ENCODE measurements at regions not wholly inside any gene's neighbourhood (a gene's known extent, or its start where the extent isn't known, plus 50 kb on each side); places are given as distances from the start of the nearest gene placed in this dataset.

- no peaks in the 10 kb centered on the region for H3K36me3 ChIP-seq
- H3K9me3 ChIP-seq (replicated peaks): no peaks in the 10 kb centered on the region
- peak overlapping the region; percentile 86 for H3K27ac ChIP-seq
- H3K4me1 ChIP-seq: peaks cover 37% of the 10 kb centered on the region
- no peak overlapping the region for H3K4me3 ChIP-seq
- no peak for DNase-seq
- H3K27me3 ChIP-seq: no peaks in the 10 kb centered on the region
Observed at GRCh38 chr15:95302809-95303208, 1027.7 kb upstream of the NR2F2 start.

DNA sequence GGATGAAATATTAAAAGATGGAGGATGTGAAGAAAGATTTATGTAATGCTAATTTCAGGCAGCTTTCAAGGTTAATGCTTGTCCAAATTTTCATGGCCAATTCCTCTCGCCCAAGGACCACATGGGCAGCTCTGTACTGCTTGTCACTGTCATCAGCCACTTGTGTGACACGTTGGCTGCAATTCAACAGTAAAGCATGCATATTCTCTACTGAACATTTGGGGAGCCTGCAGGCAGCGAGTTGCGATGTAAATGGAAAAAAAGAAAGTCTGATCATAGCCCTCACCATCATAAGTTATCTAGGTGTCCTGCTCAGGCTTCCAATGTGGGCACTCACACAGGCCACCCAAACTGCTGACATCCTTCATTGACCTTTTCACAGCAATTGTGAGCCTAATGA is 1026.8 kb upstream of the NR2F2 start:
- Histone ChIP-seq H3K4me1 (peaks cover 31% of the 10 kb centered on the region), H3K27me3 (no peaks in the 10 kb centered on the region), H3K27ac (peak overlapping the region; percentile 86), H3K36me3 (no peaks in the 10 kb centered on the region), H3K4me3 (peak overlapping the region; percentile 37), H3K9me3 (replicated peaks) (no peaks in the 10 kb centered on the region)
- DNase-seq: no peak

- H3K4me3 ChIP-seq: peak overlapping the region; percentile 37
- no peaks in the 10 kb centered on the region for H3K36me3 ChIP-seq
- no peaks in the 10 kb centered on the region for H3K9me3 ChIP-seq (replicated peaks)
- DNase-seq: peak; percentile 85 to 95
- H3K27ac ChIP-seq: peak overlapping the region; percentile 86
- H3K4me1 ChIP-seq: peaks cover 26% of the 10 kb centered on the region
- H3K27me3 ChIP-seq: no peaks in the 10 kb centered on the region
Observed at GRCh38 chr15:95304151-95304946, 1026.2 kb upstream of the NR2F2 start.

DNA sequence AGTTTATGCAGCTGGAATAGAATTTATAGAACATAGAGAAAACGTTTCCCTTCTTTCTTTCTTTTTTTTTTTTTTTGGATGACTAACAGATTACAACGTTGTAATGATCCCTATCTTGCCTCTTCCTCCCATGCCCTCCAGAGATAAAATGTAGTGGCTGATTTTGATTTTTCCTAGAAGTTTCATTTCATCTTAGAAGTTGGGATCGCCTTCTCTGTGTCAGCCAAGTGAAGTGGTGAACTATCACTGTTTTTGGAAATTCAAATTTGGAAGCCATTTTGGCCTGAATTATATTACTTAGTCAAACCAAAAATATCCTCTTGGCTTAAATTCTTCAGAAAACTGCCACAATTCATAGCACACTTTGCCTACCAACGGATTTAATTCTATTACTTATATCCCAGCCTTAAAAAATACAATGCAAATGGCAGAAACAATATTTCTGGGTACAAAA is 1025.5 kb upstream of the NR2F2 start:
- no peak for DNase-seq
- H3K27ac ChIP-seq: peak overlapping the region; percentile 86
- peaks cover 25% of the 10 kb centered on the region for H3K4me1 ChIP-seq
- no peaks in the 10 kb centered on the region for H3K27me3 ChIP-seq
- H3K36me3 ChIP-seq: no peaks in the 10 kb centered on the region
- no peaks in the 10 kb centered on the region for H3K9me3 ChIP-seq (replicated peaks)
- peak overlapping the region; percentile 37 for H3K4me3 ChIP-seq

DNA sequence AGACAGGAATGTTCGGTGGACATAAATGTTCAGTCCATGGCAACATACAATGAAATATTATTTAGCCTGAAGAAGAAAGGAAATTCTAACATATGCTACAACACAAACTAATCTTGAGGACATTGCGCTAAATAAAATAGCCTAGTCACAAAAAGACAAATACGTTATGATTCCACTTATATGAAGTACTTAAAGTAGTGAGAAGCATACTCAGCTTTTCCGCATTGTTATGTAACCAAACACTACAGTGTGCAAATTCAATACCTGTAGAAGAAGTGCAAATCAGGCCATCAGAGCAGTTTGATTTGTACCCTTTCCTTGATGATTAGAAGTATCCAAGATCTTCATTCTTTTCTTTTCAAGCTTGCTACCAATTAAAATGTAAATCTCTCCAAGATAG is 1023.4 kb upstream of the NR2F2 start:
- no peak for DNase-seq
- Histone ChIP-seq H3K27ac (no peak overlapping the region), H3K27me3 (no peaks in the 10 kb centered on the region), H3K4me1 (peaks cover 25% of the 10 kb centered on the region), H3K36me3 (no peaks in the 10 kb centered on the region), H3K4me3 (no peak overlapping the region), H3K9me3 (replicated peaks) (no peaks in the 10 kb centered on the region)

DNA sequence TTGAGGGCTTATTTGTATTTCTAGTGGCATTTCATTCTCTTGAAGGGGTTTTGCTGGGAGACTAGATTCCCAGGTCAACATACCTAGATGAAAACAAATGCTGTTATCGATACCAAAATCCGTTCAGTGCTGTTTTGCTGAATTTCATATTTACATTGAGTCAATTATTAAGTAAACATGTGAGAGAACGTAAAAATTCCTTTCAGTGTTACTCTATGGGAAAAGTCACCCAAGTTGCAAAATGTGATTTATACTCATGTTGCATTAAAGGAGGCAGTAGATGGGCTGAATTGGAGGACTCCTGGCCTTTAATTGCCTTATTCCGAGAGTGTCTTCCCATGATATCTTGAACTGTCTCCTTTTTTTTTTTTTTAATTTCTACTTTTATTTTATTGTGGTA is 1011.3 kb upstream of the NR2F2 start:
- no peak for DNase-seq
- Histone ChIP-seq H3K9me3 (replicated peaks) (no peaks in the 10 kb centered on the region), H3K4me1 (no peaks in the 10 kb centered on the region), H3K27ac (no peak overlapping the region), H3K4me3 (no peak overlapping the region), H3K36me3 (no peaks in the 10 kb centered on the region), H3K27me3 (no peaks in the 10 kb centered on the region)

DNA sequence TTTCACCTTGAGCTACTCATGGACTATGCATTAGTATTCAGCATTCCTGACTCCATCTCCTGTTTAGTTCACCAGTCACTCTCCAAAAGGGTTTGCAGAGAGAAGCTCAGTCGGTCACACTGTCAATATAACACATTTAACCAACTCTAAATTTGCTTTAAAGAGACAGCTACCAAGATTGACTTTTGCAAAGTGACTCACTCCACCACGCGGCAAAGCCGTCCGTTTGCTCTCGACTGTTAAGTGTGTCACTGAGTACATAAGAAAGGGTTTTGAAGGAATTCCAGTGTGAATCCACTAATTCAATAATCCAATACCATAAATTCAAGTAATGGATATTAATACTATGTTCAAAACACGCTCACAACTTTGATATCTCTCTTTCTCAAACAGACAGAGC is 1006.7 kb upstream of the NR2F2 start:
- Histone ChIP-seq H3K27me3 (no peaks in the 10 kb centered on the region), H3K4me1 (no peaks in the 10 kb centered on the region), H3K27ac (no peak overlapping the region), H3K4me3 (no peak overlapping the region), H3K36me3 (no peaks in the 10 kb centered on the region), H3K9me3 (replicated peaks) (no peaks in the 10 kb centered on the region)
- DNase-seq: no peak

- no peak for DNase-seq
- Histone ChIP-seq H3K4me3 (no peak overlapping the region), H3K27me3 (no peaks in the 10 kb centered on the region), H3K36me3 (no peaks in the 10 kb centered on the region), H3K27ac (no peak overlapping the region), H3K4me1 (no peaks in the 10 kb centered on the region), H3K9me3 (replicated peaks) (no peaks in the 10 kb centered on the region)
Observed at GRCh38 chr15:95324656-95325055, 1005.8 kb upstream of the NR2F2 start.

DNA sequence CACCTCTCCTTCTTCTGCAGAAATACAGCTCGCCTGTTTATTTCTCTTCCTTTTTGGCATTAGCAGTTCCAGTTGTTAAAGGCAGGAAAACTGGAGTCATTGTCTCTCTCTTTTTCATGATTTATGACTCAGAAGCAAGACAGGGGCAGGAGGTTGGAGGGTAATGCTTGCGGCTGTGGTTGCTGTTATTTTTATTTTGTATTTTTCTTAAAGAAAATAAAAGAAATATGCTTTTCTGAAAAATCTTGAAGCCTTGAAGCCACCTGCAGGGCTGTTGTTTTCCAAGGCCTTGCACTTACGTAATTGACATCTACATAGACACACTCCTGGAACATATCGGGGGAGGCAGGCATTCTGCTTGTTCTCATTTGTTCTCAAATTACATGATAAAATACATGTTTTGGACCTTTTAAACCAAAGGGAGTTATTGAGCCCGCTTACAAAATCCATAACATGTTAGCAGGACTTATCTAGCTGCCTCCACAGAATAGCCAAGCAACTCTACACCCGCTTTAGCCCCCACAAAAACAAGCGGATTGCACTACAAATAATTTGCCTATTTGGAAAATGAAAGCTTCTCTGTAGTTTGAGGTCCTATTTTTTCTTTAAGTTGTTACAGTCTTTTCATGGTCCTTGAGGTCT is 1004.6 kb upstream of the NR2F2 start:
- no peaks in the 10 kb centered on the region for H3K9me3 ChIP-seq (replicated peaks)
- H3K4me3 ChIP-seq: no peak overlapping the region
- no peaks in the 10 kb centered on the region for H3K4me1 ChIP-seq
- no peaks in the 10 kb centered on the region for H3K27me3 ChIP-seq
- DNase-seq: no peak
- H3K36me3 ChIP-seq: no peaks in the 10 kb centered on the region
- H3K27ac ChIP-seq: no peak overlapping the region

GRCh38 chr15:95326431-95327182 is 1003.9 kb upstream of the NR2F2 start:
- Histone ChIP-seq H3K4me1 (no peaks in the 10 kb centered on the region), H3K27ac (no peak overlapping the region), H3K36me3 (no peaks in the 10 kb centered on the region), H3K27me3 (no peaks in the 10 kb centered on the region), H3K4me3 (no peak overlapping the region), H3K9me3 (replicated peaks) (no peaks in the 10 kb centered on the region)
- DNase-seq: no peak

- no peaks in the 10 kb centered on the region for H3K9me3 ChIP-seq (replicated peaks)
- DNase-seq: no peak
- no peaks in the 10 kb centered on the region for H3K27me3 ChIP-seq
- H3K4me1 ChIP-seq: no peaks in the 10 kb centered on the region
- no peaks in the 10 kb centered on the region for H3K36me3 ChIP-seq
- no peak overlapping the region for H3K27ac ChIP-seq
- no peak overlapping the region for H3K4me3 ChIP-seq
Observed at GRCh38 chr15:95327183-95327525, 1003.3 kb upstream of the NR2F2 start.

GRCh38 chr15:95327661-95328060 is 1002.8 kb upstream of the NR2F2 start:
- no peaks in the 10 kb centered on the region for H3K4me1 ChIP-seq
- no peak for DNase-seq
- no peaks in the 10 kb centered on the region for H3K9me3 ChIP-seq (replicated peaks)
- no peaks in the 10 kb centered on the region for H3K27me3 ChIP-seq
- no peaks in the 10 kb centered on the region for H3K36me3 ChIP-seq
- no peak overlapping the region for H3K27ac ChIP-seq
- no peak overlapping the region for H3K4me3 ChIP-seq

DNA sequence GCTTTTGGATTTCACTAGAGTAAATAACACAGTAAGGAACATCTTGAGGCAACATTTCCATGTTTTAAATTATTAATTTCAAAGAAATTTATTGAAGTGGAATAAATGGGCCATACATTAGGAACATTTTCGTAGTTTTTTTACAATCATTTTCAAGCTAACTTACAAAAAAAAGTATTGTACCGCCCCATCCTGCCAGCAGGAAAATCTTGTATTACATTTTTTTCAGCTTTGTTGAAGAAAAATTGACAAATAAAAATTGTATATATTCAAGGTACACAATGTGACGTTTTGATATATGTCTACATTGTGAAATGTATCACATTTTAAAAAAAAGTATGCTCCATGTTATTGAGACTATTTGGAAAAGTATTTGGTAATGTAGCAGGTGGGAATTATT is 1001.9 kb upstream of the NR2F2 start:
- Histone ChIP-seq H3K27ac (no peak overlapping the region), H3K36me3 (no peaks in the 10 kb centered on the region), H3K4me3 (no peak overlapping the region), H3K4me1 (no peaks in the 10 kb centered on the region), H3K9me3 (replicated peaks) (no peaks in the 10 kb centered on the region), H3K27me3 (no peaks in the 10 kb centered on the region)
- no peak for DNase-seq

DNA sequence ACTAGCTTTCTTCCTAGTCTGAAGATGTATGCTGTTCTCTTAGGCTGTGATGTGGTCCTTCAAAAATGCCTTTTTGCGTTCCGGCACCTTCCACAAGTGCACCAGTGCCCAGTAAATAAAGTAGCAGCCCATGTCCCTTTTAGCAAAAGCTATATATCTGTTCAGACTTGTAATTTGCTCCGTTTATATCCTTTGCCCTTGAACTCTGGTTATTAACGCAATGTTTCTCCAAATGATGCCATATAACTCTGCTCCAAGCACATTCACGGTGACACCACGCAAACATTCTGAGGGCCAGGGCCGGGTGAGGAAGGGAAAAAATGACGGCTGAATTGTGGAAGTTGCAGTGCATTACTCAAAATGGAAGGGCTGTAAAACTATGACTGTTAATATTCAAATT is 1001.1 kb upstream of the NR2F2 start:
- Histone ChIP-seq H3K4me3 (no peak overlapping the region), H3K36me3 (no peaks in the 10 kb centered on the region), H3K27me3 (no peaks in the 10 kb centered on the region), H3K9me3 (replicated peaks) (no peaks in the 10 kb centered on the region), H3K27ac (no peak overlapping the region), H3K4me1 (no peaks in the 10 kb centered on the region)
- DNase-seq: no peak

- H3K27ac ChIP-seq: no peak overlapping the region
- H3K36me3 ChIP-seq: no peaks in the 10 kb centered on the region
- H3K9me3 ChIP-seq (replicated peaks): no peaks in the 10 kb centered on the region
- no peak for DNase-seq
- no peaks in the 10 kb centered on the region for H3K27me3 ChIP-seq
- no peaks in the 10 kb centered on the region for H3K4me1 ChIP-seq
- H3K4me3 ChIP-seq: no peak overlapping the region
Observed at GRCh38 chr15:95341686-95342085, 988.8 kb upstream of the NR2F2 start.
